Activated T-cell treated with anti-CD3 and anti-CD28 coated beads, Interleukin-2, amount 50 U/mL, for 72 hours (primary cell): ENCODE measurements at regions not wholly inside any gene's neighbourhood (a gene's known extent, or its start where the extent isn't known, plus 50 kb on each side); places are given as distances from the start of the nearest gene placed in this dataset.

Experiments used
- ATAC-seq, 2 donors: fragments of 150-1000 bp; cut with Tn5 transposase; replicated peaks in 1 of 2; 2 replicates each; pipeline ENCODE4 v1.10.0; 2021; ENCODE audit warnings: moderate library complexity in 2 of 2, mild to moderate bottlenecking in 1 of 2
- DNase-seq, 2 donors: peaks; one replicate each; pipeline ENCODE4 v3.0.0; 2021 to 2022; ENCODE audit warnings: mixed read lengths in 1 of 2
- H3K27ac Mint-ChIP-seq: one replicate; pipeline ENCODE4 v1.8.0; 2022; ENCODE audit warnings: mild to moderate bottlenecking, moderate library complexity, mixed read lengths
- H3K27me3 Mint-ChIP-seq: one replicate; pipeline ENCODE4 v1.8.0; 2022; ENCODE audit warnings: low read depth, mixed read lengths
- H3K36me3 Mint-ChIP-seq, 2 donors: one replicate each; pipeline ENCODE4 v1.8.0; 2022; ENCODE audit warnings: mixed read lengths in 2 of 2, mild to moderate bottlenecking in 1 of 2; ENCODE audit not compliant: insufficient read depth in 2 of 2
- H3K4me1 Mint-ChIP-seq: one replicate; pipeline ENCODE4 v1.8.0; 2022; ENCODE audit warnings: low read depth, mixed read lengths
- H3K4me3 Mint-ChIP-seq, 2 donors: one replicate each; pipeline ENCODE4 v1.8.0; 2022; ENCODE audit warnings: mild to moderate bottlenecking in 2 of 2, mixed read lengths in 2 of 2, moderate library complexity in 2 of 2
- H3K9me3 Mint-ChIP-seq, 2 donors: one replicate each; pipeline ENCODE4 v1.8.0; 2022; ENCODE audit warnings: mixed read lengths in 2 of 2

DNA sequence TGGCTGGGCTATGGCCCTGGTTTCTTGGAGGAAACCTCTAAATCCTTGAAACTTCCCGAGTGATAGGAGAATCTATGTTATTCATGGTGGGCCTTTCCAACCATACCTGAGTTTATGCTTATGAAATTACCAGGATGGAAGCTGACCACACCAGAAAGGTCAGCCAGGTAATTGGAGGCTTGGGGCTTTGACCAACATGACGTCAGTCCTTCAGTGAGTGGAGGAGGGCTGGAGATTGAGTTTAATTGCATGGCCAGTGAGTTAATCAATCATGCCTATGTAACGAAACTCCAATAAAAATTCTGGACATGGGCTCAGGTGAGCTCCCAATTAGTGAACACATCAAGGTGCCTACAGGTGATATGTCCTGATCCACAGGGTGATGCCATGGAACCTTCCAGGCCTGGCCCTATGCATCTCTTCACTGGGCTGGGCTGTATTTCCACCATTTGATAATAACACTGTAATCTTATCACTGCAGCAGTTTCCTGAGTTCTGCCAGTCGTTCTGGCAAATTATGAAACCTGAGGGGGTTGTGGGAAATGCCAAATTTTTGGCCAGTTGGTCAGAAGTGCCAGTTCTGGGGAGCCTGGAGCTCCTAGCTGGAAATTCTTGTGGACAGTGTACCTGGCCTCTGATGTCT lies 106.5 kb downstream of the CDH26 start:
- ATAC-seq, result no peak
- Mint-ChIP-seq H3K9me3 (no peaks in the 10 kb centered on the region), H3K27ac (no peak overlapping the region), H3K36me3 (no peaks in the 10 kb centered on the region), H3K4me1 (no peaks in the 10 kb centered on the region), H3K4me3 (no peak overlapping the region), H3K27me3 (no peaks in the 10 kb centered on the region)
- DNase-seq, result no peak

DNA sequence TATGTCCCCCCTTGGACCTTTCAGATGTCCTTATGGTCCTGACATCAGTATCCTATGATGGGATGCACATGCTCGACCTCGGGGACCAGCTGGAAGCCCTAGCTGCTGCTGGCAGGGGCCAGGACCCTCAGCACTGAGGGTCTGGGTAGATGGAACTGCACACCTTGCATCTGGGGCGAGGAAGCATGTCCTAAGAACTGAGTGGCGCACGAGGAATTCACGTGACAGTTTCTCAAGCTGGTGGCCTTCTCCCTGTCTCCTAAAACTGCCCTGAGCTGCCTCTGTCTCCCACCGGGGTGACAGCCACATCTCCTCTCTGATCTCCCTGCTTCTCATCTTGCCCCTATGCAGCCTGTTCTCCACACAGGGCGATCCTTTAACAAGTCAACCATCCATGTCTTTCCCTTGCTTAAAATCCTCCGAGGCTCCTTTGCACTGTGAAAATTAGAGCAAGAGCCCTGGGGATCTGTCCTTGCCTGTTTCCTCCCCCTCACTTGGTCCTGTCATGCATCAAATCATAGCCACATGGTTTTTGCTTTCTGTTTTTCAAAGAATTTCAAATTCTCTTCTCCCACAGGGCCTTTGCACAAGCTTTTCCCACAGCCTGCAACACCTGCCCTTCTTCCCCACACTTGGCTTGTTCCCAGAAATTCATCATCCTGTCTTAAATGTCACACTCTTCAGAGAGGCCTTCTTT lies 107.7 kb downstream of the CDH26 start:
- H3K27ac Mint-ChIP-seq, result no peak overlapping the region
- H3K27me3 Mint-ChIP-seq, result no peaks in the 10 kb centered on the region
- H3K36me3 Mint-ChIP-seq, result no peaks in the 10 kb centered on the region
- H3K9me3 Mint-ChIP-seq, result no peaks in the 10 kb centered on the region
- ATAC-seq (no peak), DNase-seq (no peak)
- no peak overlapping the region for H3K4me3 Mint-ChIP-seq
- H3K4me1 Mint-ChIP-seq, result no peaks in the 10 kb centered on the region

DNA sequence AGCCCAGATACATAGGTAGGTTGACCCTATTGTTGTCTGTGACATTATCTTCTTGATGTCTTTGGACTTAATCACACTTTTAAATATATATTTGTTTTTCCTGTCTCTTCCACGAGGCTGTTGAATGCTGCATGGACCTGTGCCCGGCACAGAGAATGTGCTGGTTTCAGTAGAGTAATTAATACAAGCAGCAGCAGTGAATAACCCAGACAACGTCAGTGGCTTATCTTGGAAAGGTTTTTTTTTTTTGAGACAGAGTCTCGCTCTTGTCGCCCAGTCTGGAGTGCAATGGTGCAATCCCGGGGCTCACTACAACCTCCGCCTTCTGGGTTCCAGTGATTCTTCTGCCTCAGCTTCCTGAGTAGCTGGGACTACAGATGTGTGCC lies 108.2 kb downstream of the CDH26 start:
- DNase-seq, result no peak
- Mint-ChIP-seq H3K36me3 (no peaks in the 10 kb centered on the region), H3K27me3 (no peaks in the 10 kb centered on the region), H3K4me3 (no peak overlapping the region), H3K9me3 (no peaks in the 10 kb centered on the region), H3K4me1 (no peaks in the 10 kb centered on the region), H3K27ac (no peak overlapping the region)
- ATAC-seq, result no peak

DNA sequence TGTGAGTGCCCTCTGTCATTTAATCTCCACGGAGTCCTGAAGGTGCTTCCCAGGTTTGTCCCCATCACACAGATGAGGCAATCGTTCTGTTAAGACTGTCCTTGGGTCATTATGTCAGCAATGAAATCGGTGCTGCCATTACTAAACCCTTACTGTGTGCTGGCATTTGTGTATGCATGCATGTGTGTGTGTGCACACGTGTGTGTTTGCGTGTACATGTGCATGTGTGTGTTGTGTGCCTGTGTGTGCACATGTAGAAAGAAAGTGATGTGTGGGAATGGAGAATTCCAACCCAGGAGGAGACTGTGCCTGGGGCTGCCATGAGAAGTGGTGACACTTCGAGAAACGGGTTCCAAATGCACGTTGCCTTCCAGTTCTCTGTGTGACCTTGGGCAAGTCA lies 110.3 kb downstream of the CDH26 start:
- H3K27ac Mint-ChIP-seq, result no peak overlapping the region
- H3K27me3 Mint-ChIP-seq, result no peaks in the 10 kb centered on the region
- no peak for ATAC-seq
- H3K4me3 Mint-ChIP-seq, result no peak overlapping the region
- H3K36me3 Mint-ChIP-seq, result no peaks in the 10 kb centered on the region
- DNase-seq, result no peak
- no peaks in the 10 kb centered on the region for H3K9me3 Mint-ChIP-seq
- H3K4me1 Mint-ChIP-seq, result no peaks in the 10 kb centered on the region

DNA sequence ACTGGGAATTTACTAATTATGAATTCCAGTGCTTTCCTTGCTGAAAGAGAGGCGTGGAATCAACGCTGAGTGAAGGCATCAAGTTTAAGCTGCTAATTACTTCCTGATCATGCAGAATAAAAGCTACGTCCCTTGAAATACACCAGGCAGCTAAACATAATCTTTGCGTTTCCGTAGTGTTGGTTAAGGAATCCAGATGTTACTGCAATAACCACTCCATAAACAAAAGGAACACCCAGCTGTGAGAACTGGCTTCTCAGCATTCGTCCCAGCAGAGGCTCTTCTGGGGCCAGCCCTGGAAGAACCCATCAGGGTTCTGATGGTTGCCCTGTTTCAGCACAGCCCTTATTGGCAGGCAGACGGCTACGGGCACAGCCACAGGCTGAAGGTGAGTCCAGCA lies 111.4 kb downstream of the CDH26 start:
- ATAC-seq (no peak), DNase-seq (no peak)
- no peaks in the 10 kb centered on the region for H3K36me3 Mint-ChIP-seq
- no peak overlapping the region for H3K4me3 Mint-ChIP-seq
- H3K4me1 Mint-ChIP-seq, result peaks cover 4% of the 10 kb centered on the region
- no peaks in the 10 kb centered on the region for H3K9me3 Mint-ChIP-seq
- H3K27me3 Mint-ChIP-seq, result no peaks in the 10 kb centered on the region
- no peak overlapping the region for H3K27ac Mint-ChIP-seq

DNA sequence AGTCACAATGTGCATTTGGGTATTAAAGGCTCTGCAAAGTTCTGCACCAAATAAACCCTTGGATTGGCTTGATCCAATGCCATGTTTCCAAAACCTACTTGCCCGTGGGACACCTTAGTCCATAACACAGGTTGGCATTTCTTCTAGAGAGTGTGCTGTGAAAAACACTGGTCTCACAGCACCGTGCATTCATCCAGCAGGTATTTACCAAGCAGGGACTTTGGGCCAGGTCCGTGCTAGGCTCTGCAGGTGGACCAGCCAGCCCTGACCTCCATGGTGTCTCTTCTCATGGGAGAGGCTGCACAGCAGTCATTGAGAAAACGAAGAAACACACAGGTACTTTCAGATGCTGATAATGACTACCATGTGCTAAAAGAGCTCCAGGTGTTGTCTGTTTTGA lies 112.6 kb downstream of the CDH26 start:
- H3K27ac Mint-ChIP-seq, result no peak overlapping the region
- H3K27me3 Mint-ChIP-seq, result no peaks in the 10 kb centered on the region
- peaks cover 9% of the 10 kb centered on the region for H3K4me1 Mint-ChIP-seq
- no peak overlapping the region for H3K4me3 Mint-ChIP-seq
- H3K9me3 Mint-ChIP-seq, result no peaks in the 10 kb centered on the region
- DNase-seq, result no peak
- no peak for ATAC-seq
- H3K36me3 Mint-ChIP-seq, result no peaks in the 10 kb centered on the region

DNA sequence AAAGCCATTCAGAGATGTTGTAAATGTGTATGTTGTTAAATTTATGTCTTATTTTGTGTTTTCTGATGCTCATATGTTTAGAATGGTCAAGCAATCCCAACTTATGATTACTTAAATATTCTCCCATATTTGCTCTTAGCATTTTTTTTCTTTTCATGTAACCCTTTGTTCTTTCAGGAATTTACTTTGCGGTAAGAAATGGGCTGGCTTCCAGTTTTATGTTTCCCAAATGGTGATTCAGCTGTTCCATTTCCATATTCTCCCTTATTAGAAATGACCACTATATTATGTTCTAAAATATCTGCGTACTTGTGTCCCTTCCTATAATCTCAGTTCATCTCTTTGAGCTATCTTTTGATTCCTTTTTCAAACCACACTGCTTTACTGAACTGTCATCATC lies 113.7 kb downstream of the CDH26 start:
- Mint-ChIP-seq H3K36me3 (no peaks in the 10 kb centered on the region), H3K4me1 (peaks cover 12% of the 10 kb centered on the region), H3K4me3 (no peak overlapping the region), H3K27me3 (no peaks in the 10 kb centered on the region), H3K27ac (no peak overlapping the region), H3K9me3 (no peaks in the 10 kb centered on the region)
- ATAC-seq (no peak), DNase-seq (no peak)

DNA sequence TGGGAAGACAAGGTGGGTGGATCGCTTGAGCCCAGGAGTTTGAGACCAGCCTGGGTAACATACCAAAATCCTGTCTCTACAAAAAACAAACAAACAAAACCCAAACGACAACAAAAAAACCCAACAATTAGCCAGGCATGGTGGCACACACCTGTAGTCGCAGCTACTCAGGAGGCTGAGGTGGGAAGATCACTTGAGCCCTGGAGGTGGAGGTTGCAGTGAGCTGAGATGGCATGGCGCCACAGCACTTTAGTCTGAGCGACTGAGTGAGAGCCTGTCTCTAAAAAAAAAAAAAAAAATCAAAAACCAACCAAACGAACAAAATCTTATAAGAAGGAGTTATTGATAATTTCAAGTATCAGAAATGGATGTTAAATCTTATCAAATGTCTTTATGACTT lies 114.9 kb downstream of the CDH26 start:
- peaks cover 12% of the 10 kb centered on the region for H3K4me1 Mint-ChIP-seq

DNA sequence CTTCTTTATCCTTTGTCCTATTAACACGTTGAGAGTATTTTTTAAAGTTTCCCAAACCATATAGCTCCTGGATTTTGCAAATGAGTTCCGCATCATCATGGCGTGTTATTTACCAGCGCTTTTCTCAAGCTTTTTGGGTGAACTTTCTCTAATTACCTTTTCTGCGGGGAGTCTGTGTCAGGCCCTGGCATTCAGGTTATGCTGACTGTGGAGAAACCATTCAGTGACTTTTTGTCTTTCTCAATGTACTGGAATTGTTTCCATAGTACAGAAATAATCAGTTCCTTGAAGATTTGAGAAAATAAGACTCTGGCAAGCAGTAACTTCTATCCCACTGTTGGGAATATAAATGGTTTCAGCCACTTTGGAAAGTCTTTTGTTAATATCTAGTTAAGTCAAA lies 115.3 kb downstream of the CDH26 start:
- DNase-seq (no peak), ATAC-seq (no peak)
- Mint-ChIP-seq H3K27me3 (no peaks in the 10 kb centered on the region), H3K27ac (no peak overlapping the region), H3K9me3 (no peaks in the 10 kb centered on the region), H3K4me1 (peaks cover 12% of the 10 kb centered on the region), H3K4me3 (no peak overlapping the region), H3K36me3 (no peaks in the 10 kb centered on the region)

More for the DNA sequence above, 114.9 kb downstream of the CDH26 start:
- DNase-seq (no peak), ATAC-seq (no peak)
- H3K9me3 Mint-ChIP-seq, result no peaks in the 10 kb centered on the region
- no peaks in the 10 kb centered on the region for H3K27me3 Mint-ChIP-seq
- no peak overlapping the region for H3K27ac Mint-ChIP-seq
- H3K4me3 Mint-ChIP-seq, result no peak overlapping the region
- H3K36me3 Mint-ChIP-seq, result no peaks in the 10 kb centered on the region

DNA sequence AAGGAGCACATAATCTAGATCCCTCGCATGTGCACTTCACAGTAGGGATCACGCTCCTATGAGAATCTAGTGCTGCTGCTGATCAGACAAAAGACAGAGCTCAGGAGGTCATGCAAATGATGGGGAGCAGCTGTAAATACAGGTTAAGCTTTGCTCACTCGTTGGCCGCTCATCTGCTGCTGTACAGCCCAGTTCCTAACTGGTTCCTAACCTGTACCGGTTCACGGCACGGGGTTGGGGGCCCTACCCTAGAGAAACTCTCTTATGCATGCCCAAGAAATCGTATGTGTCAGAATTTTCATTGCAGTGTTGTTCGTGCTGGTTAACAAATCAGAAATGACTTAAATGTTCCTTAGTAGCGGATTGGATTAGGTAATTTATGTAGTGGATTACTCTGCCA lies 116.1 kb downstream of the CDH26 start:
- Mint-ChIP-seq H3K4me1 (peaks cover 12% of the 10 kb centered on the region), H3K27ac (no peak overlapping the region), H3K36me3 (no peaks in the 10 kb centered on the region), H3K9me3 (no peaks in the 10 kb centered on the region), H3K27me3 (no peaks in the 10 kb centered on the region), H3K4me3 (no peak overlapping the region)
- ATAC-seq (no peak), DNase-seq (no peak)

DNA sequence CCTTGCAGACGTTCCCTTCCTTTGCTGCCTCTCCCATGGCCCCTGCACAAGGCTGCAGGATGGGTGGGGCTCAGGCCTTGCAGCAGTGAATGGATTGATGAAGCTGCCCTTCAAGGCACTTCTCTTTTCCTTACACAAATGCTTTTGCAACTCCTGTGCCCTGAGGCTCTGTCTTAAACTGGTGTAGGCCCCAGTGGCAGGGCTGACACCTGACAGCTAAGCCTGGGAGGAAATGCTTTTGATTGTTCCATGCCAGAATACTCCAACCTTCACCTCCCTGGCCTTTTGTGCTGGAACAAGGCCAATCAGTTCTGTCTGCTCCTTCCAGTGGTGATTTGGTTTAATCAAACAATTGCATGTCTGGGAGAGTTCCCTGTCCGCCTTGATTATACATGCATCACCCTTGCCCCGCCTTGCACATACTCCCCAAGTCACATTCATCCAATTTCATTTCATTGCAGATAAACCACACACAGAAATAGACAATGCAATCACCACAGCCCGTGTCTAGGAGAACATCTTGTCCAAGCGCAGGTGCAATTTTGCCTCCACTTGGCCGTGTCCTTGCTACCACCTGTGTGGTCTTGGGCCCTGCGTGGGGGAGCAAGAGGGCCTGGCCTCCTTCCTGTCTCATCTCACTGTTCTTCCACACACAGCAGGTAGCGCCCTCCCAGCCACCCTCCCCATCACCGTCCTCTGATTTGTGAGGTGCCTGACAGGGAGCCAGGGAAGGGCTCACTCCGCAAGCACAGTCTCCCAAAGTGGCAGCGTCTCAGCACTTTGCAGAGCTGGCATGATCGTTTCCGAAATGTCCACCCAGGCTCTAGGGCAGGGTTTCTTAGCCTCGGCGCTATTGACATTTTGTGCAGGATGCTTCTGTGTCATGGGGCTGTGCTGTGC lies 120.4 kb downstream of the CDH26 start:
- Mint-ChIP-seq H3K4me3 (no peak overlapping the region), H3K9me3 (no peaks in the 10 kb centered on the region), H3K36me3 (no peaks in the 10 kb centered on the region), H3K27me3 (no peaks in the 10 kb centered on the region), H3K27ac (no peak overlapping the region), H3K4me1 (peaks cover 12% of the 10 kb centered on the region)
- DNase-seq (no peak), ATAC-seq (no peak)

DNA sequence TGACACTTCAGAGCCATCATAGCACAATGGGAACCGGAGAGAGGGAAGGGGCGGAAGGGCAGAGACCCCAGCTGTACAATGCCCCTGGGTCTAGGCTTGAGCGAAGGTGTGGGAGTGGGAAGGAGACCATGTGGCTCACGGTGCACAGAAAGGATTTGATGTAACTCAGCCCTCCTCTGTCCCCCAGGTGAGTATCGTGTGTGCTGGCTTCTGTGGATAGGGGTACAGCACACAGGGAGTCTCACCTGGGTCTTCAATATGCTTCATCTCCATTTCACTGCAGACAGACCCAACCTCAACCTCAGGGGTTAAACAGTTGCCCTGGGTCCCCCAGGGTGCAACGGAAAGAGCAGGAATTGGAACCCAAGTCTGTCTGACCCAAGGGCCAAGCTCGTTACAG lies 122.2 kb downstream of the CDH26 start:
- Mint-ChIP-seq H3K27ac (no peak overlapping the region), H3K36me3 (no peaks in the 10 kb centered on the region), H3K4me1 (peaks cover 7% of the 10 kb centered on the region), H3K9me3 (no peaks in the 10 kb centered on the region), H3K27me3 (no peaks in the 10 kb centered on the region), H3K4me3 (no peak overlapping the region)
- ATAC-seq, result no peak
- no peak for DNase-seq

DNA sequence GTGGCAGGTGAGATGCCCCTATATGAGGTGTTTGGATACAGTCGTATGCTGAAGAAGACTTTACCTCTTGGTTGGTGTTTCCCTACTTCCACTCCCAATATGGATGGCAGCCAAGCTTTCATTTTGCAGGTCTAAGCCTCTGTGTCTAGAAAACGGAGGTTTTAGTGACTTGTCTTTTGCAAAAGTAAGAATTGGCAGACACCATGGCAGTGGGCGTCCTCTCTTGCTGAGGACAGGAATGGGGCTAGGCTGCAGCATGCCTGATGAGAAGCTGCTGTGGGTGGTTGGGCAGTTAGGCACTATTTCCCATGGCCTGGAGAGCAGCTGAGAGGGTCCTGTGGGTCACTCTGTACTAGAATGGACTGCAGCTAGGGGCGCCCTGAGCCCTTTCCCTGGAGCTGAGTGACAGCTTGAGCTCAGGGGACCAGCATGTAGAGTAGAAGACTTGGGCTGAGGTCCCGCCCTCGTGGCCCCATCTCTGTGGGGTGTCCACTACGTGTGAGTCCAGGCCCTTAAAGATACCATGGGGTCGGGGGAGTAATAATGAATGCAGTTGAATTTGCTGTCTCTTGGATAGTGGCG lies 127.4 kb downstream of the CDH26 start:
- no peaks in the 10 kb centered on the region for H3K4me1 Mint-ChIP-seq
- H3K27me3 Mint-ChIP-seq, result peaks cover 18% of the 10 kb centered on the region
- H3K27ac Mint-ChIP-seq, result no peak overlapping the region
- DNase-seq, result no peak
- no peak for ATAC-seq
- no peaks in the 10 kb centered on the region for H3K9me3 Mint-ChIP-seq
- H3K36me3 Mint-ChIP-seq, result no peaks in the 10 kb centered on the region
- no peak overlapping the region for H3K4me3 Mint-ChIP-seq
